Endothelial cell of umbilical vein (primary cell): ENCODE measurements at regions not wholly inside any gene's neighbourhood (a gene's known extent, or its start where the extent isn't known, plus 50 kb on each side); places are given as distances from the start of the nearest gene placed in this dataset.
"Not testable (repeated sequence)": the region's sequence is repeated elsewhere in the genome, so short reads cannot be mapped to it uniquely, and the experiment has no call there.

Experiments used
- BruUV-seq: library from RNA; stranded (reverse); fragments of 400-500 nt; replicated peaks from 2 replicates; lab custom pipeline; 2021; lab: Mats Ljungman, UMichigan
- CTCF ChIA-PET: fragments of 300-600, 350-600 bp; sonication (Branson Sonifier 250); formaldehyde crosslinking; loops from one replicate; lab custom pipeline; 2021; ENCODE audit warnings: antibody characterized with exemption, inconsistent platforms; lab: Charles Lee
- POLR2A ChIA-PET: fragments of 300-600, 350-600 bp; sonication (Branson Sonifier 250); formaldehyde crosslinking; loops from one replicate; lab custom pipeline; 2021; ENCODE audit warnings: antibody characterized with exemption, inconsistent platforms; lab: Charles Lee
- DNase-seq: peaks from one replicate; pipeline ENCODE4 v3.0.0-alpha.2; 2011; ENCODE audit warnings: low read depth, low spot score
- FAIRE-seq: peaks from 2 replicates; lab custom pipeline; 2011; peaks lifted over from hg19 to GRCh38; lab: Jason Lieb, UNC
- H2AFZ ChIP-seq: 2 replicates; pipeline ENCODE4 v1.6.0; 2012; ENCODE audit warnings: low read depth, low read length, control low read depth, inconsistent platforms
- H3K27ac ChIP-seq: 2 replicates; pipeline ENCODE4 v1.5.1; 2011; ENCODE audit warnings: low read depth, mild to moderate bottlenecking, control low read depth, low read length, moderate library complexity; ENCODE audit not compliant: insufficient read depth
- H3K27me3 ChIP-seq, 2 experiments: 2 replicates each; pipeline versions ENCODE4 v1.6.0 to v1.6.1; 2011; ENCODE audit warnings: low read length in 2 of 2, mixed read lengths in 1 of 2; ENCODE audit not compliant: control insufficient read depth in 2 of 2, insufficient read depth in 2 of 2
- H3K36me3 ChIP-seq, 2 experiments: 2 replicates in 1 of 2; 3 replicates in 1 of 2; pipeline ENCODE4 v1.5.1; 2011; ENCODE audit warnings: low read length in 2 of 2, mild to moderate bottlenecking in 1 of 2, moderate library complexity in 1 of 2; ENCODE audit not compliant: control insufficient read depth in 2 of 2, insufficient read depth in 2 of 2; ENCODE audit errors: extremely low read depth in 1 of 2
- H3K4me1 ChIP-seq: 3 replicates; pipeline ENCODE4 v1.5.1; 2011; ENCODE audit warnings: mild to moderate bottlenecking, low read length; ENCODE audit not compliant: control insufficient read depth, insufficient read depth; ENCODE audit errors: extremely low read depth
- H3K4me2 ChIP-seq: 2 replicates; pipeline ENCODE4 v1.6.1; 2011; ENCODE audit warnings: low read length, control low read depth, mixed read lengths; ENCODE audit not compliant: insufficient read depth
- H3K4me3 ChIP-seq, 3 experiments: fragments of 200-600 bp in 1 of 3; sonication (generic), shearing (Covaris generic) in 1 of 3; replicated peaks in 1 of 3; 2 replicates each; pipeline ENCODE4 v1.5.1; 2011 to 2016; ENCODE audit warnings: control low read depth in 3 of 3, low read length in 3 of 3, mild to moderate bottlenecking in 2 of 3, inconsistent platforms in 1 of 3, low read depth in 1 of 3, moderate library complexity in 1 of 3; ENCODE audit not compliant: insufficient read depth in 1 of 3
- H3K79me2 ChIP-seq: 2 replicates; pipeline ENCODE4 v1.6.0; 2012; ENCODE audit warnings: low read length, inconsistent platforms; ENCODE audit not compliant: control insufficient read depth, insufficient read depth
- H3K9ac ChIP-seq: replicated peaks from 2 replicates; pipeline ENCODE3; 2011; ENCODE audit warnings: low read length, control low read depth; ENCODE audit not compliant: insufficient read depth; ENCODE audit errors: extremely low read depth
- H3K9me1 ChIP-seq: replicated peaks from 3 replicates; pipeline ENCODE4 v1.6.0; 2011; ENCODE audit warnings: mild to moderate bottlenecking, low read length; ENCODE audit not compliant: control insufficient read depth, insufficient read depth; ENCODE audit errors: extremely low read depth
- H3K9me3 ChIP-seq: replicated peaks from 2 replicates; pipeline ENCODE4 v1.5.1; 2012; ENCODE audit warnings: low read length, inconsistent platforms; ENCODE audit not compliant: control insufficient read depth, insufficient read depth
- H4K20me1 ChIP-seq: replicated peaks from 2 replicates; pipeline ENCODE3; 2011; ENCODE audit warnings: mild to moderate bottlenecking, low read length; ENCODE audit not compliant: control insufficient read depth, insufficient read depth; ENCODE audit errors: extremely low read depth
- CTCF ChIP-seq, 2 donors: IDR thresholded peaks; 1 replicate in 1 of 2; 2 replicates in 1 of 2; pipeline ENCODE4 v1.5.1; 2011; ENCODE audit warnings: low read length in 2 of 2, mild to moderate bottlenecking in 2 of 2, moderate library complexity in 2 of 2, control low read depth in 1 of 2, inconsistent platforms in 1 of 2, low read depth in 1 of 2; ENCODE audit not compliant: insufficient read depth in 1 of 2; ENCODE audit errors: extremely low read depth in 1 of 2
- EZH2 ChIP-seq: IDR thresholded peaks from 2 replicates; pipeline ENCODE4 v1.6.1; 2012; ENCODE audit warnings: borderline replicate concordance, low read depth, mild to moderate bottlenecking, moderate library complexity, low read length, inconsistent platforms; ENCODE audit not compliant: severe bottlenecking
- FOS ChIP-seq: IDR thresholded peaks from 2 replicates; pipeline ENCODE4 v1.6.1; 2011; ENCODE audit warnings: mild to moderate bottlenecking, low read length, moderate library complexity, borderline replicate concordance; ENCODE audit not compliant: insufficient read depth
- GATA2 ChIP-seq: IDR thresholded peaks from 2 replicates; pipeline ENCODE4 v1.7.0; 2011; ENCODE audit warnings: low read depth, mild to moderate bottlenecking, moderate library complexity, mixed read lengths, low read length; ENCODE audit not compliant: insufficient read length, insufficient read depth
- JUN ChIP-seq: IDR thresholded peaks from 2 replicates; pipeline ENCODE4 v1.6.1; 2011; ENCODE audit warnings: borderline replicate concordance, low read depth; ENCODE audit not compliant: insufficient read length, insufficient read depth
- MAX ChIP-seq: IDR thresholded peaks from 2 replicates; pipeline ENCODE4 v1.6.1; 2011; ENCODE audit not compliant: insufficient read depth, insufficient read length
- MYC ChIP-seq: IDR thresholded peaks from one replicate; pipeline ENCODE4 v1.6.1; 2011; ENCODE audit warnings: mild to moderate bottlenecking, low read depth, low read length
- POLR2A ChIP-seq: IDR thresholded peaks from 2 replicates; pipeline ENCODE4 v1.6.1; 2012; ENCODE audit warnings: low read depth, mild to moderate bottlenecking, control low read depth, low read length
- POLR2AphosphoS5 ChIP-seq: IDR thresholded peaks from 2 replicates; pipeline ENCODE4 v1.6.1; 2012; ENCODE audit warnings: low read depth, mild to moderate bottlenecking, control low read depth, low read length, moderate library complexity; ENCODE audit not compliant: insufficient read depth
- dilution Hi-C: fragments of 300-500 bp; cut with MboI; formaldehyde crosslinking; loops from one replicate; pipeline ENCODE4 v1.15.0; 2019; ENCODE audit warnings: low sequenced_read_pairs; ENCODE audit not compliant: extremely low pct_ligation_motif_present
- intact Hi-C: fragments of 100-400 bp; cut with micrococcal nuclease; formaldehyde crosslinking; loops from one replicate; pipeline ENCODE4 v1.10.0; 2022

GRCh38 chr11:121901886-121902285, 214.1 kb downstream of the BLID start:
- Histone ChIP-seq H3K4me2 (no peak overlapping the region), H3K9me1 (no peaks in the 10 kb centered on the region), H4K20me1 (no peaks in the 10 kb centered on the region), H3K36me3 (no peaks in the 10 kb centered on the region), H3K4me3 (no peak overlapping the region), H3K9me3 (no peaks in the 10 kb centered on the region), H3K4me1 (no peaks in the 10 kb centered on the region), H3K9ac (no peak overlapping the region), H3K27me3 (no peaks in the 10 kb centered on the region), H3K79me2 (no peaks in the 10 kb centered on the region), H3K27ac (no peak overlapping the region), H2AFZ (no peak overlapping the region)
- no peak for DNase-seq
- BruUV-seq: no TSS peak
- CTCF ChIA-PET: interaction anchor here (1.6 kb wide), 1 partner anchor 43 kb away, joined by 4 read pairs; no protein-coding TSS in a partner anchor
- dilution Hi-C loops (no loop called here), intact Hi-C loops (no loop called here)
- POLR2A ChIA-PET: no interaction called here
- TF ChIP-seq FOS (no peak), JUN (no peak), EZH2 (no peak), POLR2AphosphoS5 (no peak), GATA2 (no peak), CTCF (IDR thresholded peaks at IDR 0.05; ENCODE audit: extremely low read depth in 1 of 2, insufficient read depth in 1 of 2, low read depth in 1 of 2, low read length in 2 of 2) (no peak), MYC (no peak), POLR2A (no peak), MAX (no peak)
- no peak for FAIRE-seq

- H3K4me1 ChIP-seq, H4K20me1 ChIP-seq, H3K27ac ChIP-seq, intact Hi-C loops, POLR2A ChIA-PET, H3K27me3 ChIP-seq, H3K9ac ChIP-seq, H3K9me3 ChIP-seq, FAIRE-seq, H3K36me3 ChIP-seq, H3K79me2 ChIP-seq, BruUV-seq, H3K4me3 ChIP-seq, H3K9me1 ChIP-seq, dilution Hi-C loops, H2AFZ ChIP-seq, DNase-seq, H3K4me2 ChIP-seq: not testable (repeated sequence)
- CTCF ChIA-PET: interaction anchor here (1.6 kb wide), 1 partner anchor 43 kb away, joined by 4 read pairs; no protein-coding TSS in a partner anchor
Observed at GRCh38 chr11:121901417-121901816, 214.6 kb downstream of the BLID start.
